ENCODE measurements at regions not wholly inside any gene's neighbourhood (a gene's known extent, or its start where the extent isn't known, plus 50 kb on each side); places are given as distances from the start of the nearest gene placed in this dataset.

DNA sequence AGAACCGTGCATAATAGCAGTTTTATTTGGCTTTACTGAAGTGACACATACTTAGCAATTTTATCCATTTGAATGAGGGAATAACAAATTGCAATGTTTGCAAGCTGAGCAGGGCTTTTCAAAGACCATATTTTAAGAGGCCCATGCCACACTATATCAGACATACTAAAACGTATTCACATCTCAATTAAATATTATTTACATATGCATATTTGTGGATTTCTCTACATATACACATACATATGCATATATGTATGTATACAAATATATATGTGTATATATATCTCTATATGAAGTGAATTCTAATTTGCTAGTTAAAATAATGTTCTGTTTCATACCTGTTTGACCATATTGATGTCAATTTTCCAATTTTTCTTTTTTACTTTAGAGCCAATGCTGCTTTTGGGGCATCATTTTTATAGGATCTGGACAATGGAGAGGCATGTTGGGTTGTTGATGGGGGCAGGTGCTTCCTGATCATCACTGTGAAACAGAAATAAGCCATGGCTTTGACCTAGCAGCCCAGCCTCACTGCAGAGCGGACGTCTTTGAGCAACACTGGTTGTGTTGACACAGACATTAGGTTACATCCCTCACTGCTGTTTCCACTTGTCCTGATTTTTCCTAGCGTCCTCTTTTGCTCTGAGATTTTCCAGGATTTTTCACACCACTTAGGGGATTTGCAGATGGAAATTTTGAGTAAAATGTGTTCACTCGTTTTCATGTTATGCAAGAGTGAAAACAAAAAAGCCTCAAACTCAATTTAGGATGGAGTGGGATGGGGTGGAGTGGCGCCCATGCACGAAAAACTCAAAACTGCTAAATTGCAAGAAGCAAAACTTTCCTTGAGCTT lies 56.9 kb downstream of the RDH14 start:
- no peak for DNase-seq (ENCODE audit: low read depth in 1 of 2, low spot score in 1 of 2)

- DNase-seq (ENCODE audit: low read depth in 1 of 2, low spot score in 1 of 2), result no peak
Observed at GRCh38 chr2:18502142-18502541, 58.3 kb downstream of the RDH14 start.

GRCh38 chr2:18501729-18502128 lies 58.7 kb downstream of the RDH14 start:
- no peak for DNase-seq (ENCODE audit: low read depth in 1 of 2, low spot score in 1 of 2)

DNA sequence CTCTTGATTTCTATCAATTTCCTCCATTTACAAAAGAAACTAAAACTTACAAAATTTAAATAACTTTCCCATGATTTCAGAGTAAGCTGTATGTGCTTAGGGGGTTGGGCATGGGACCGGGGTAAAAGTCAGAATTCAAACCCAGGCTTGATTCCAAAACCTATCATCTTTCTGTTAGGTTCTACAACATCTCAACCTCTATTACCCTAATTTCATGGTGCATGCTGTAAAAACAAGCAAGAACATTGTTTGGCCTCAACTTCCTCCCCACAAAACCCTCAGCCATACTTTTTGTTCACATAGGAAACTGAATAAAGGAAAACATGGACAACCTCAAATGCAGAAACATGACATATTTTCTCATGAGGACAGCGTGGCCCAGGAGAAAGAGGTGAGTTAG lies 59.3 kb downstream of the RDH14 start:
- no peak for DNase-seq (ENCODE audit: low read depth in 1 of 2, low spot score in 1 of 2)

DNA sequence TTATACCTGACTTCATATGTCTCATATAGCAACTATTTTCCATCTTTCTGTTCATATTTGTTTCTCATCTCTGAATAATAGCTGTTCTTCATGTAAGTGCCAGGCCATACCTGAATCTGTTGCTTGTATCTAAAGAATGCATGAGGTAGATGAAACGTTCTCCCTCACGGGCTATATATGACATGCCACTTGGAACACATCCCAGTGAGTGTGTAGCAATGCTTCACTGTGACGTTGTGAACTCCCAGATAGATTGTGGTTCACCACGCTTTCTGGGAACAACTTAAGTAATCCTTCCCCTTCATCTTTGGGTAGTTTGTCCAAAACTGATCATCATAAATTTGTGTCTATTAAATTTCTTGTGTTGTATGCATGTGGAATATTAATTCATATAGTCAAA lies 60.1 kb downstream of the RDH14 start:
- no peak for DNase-seq (ENCODE audit: low read depth in 1 of 2, low spot score in 1 of 2)

DNA sequence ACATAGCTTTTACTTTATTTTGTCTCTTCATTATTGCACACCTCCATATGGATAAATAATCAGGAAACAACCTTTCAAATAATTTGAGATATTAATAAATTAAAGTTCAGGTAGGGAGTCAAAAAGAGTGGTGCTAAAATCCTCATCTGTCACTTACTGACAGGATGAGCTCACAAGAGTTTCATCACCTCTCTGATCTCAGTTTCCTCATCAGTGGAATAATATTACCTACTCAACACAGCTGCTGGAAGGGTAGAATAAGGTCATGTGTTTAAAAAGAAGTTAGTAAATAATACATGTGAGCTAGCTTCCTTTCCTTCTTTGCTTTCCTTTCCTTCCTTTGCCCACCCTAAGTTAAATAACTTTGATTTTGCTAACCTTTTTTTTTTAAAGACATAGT lies 61.9 kb downstream of the RDH14 start:
- no peak for DNase-seq (ENCODE audit: low read depth in 1 of 2, low spot score in 1 of 2)

- DNase-seq (ENCODE audit: low read depth in 1 of 2, low spot score in 1 of 2), result no peak
Observed at GRCh38 chr2:18496516-18496915, 63.9 kb downstream of the RDH14 start.

GRCh38 chr2:18495058-18495457 lies 65.4 kb downstream of the RDH14 start:
- DNase-seq (ENCODE audit: low read depth in 1 of 2, low spot score in 1 of 2), result no peak

DNA sequence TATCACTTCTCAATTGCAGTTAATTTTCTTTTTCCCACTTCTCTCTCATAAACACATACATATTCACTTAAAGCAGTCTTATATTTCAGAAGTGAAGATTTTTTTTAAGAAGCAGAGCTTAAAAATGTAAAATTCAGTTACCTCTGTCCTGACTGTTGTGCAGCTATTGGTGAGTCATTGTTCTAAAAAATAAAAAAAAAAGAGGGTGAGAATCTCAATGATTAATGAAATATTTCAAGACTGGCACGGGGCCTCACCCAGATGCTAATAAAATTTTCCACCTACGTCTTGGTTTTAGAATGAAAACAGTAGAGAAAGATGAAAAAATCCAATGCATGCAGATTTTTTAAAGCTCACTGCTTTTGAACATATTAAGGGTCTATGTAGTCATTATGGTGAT lies 67.7 kb downstream of the RDH14 start:
- no peak for DNase-seq (ENCODE audit: low read depth in 1 of 2, low spot score in 1 of 2)

- DNase-seq (ENCODE audit: low read depth in 1 of 2, low spot score in 1 of 2), result no peak
Observed at GRCh38 chr2:18491577-18491976, 68.9 kb downstream of the RDH14 start.

DNA sequence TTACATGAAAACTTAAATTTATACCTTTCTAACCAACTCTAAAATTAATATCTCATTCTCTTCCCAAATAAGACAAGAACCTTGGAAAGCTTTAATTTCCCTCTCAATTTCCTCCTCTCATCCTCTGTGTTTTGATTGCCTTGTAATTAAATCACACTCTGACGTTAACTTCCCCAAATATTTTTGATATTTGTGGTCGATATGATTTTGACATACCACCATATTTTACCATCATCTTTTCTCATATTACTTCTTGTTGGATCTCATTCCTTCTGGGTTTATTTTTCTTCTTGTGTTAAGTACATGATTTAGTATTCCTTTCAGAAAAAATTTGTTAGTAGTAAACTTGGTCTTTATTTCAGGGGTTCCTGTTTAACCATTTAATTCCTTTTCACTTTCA lies 69.6 kb downstream of the RDH14 start:
- no peak for DNase-seq (ENCODE audit: low read depth in 1 of 2, low spot score in 1 of 2)

- no peak for DNase-seq (ENCODE audit: low read depth in 1 of 2, low spot score in 1 of 2)
Observed at GRCh38 chr2:18487106-18487913, 73.1 kb downstream of the RDH14 start.

DNA sequence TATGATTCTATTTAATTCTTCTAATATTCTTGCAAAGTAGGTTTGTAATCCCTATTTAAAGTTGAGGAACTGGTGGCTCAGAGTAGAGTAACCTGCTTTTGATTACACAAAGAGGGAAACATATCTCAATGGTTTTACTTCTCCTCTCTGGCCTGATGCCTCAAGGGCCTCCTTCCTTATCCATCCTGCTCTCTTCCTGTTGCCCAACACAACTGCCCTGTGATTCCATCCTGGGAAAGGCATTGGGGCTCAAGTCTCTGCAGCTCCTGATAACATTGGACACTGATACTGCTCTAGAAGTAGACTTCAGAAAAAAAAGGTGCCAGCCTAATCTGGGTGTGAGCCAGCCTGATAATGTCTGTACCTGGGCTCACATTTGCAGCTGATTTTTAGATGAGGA lies 75.8 kb downstream of the RDH14 start:
- no peak for DNase-seq (ENCODE audit: low read depth in 1 of 2, low spot score in 1 of 2)

DNA sequence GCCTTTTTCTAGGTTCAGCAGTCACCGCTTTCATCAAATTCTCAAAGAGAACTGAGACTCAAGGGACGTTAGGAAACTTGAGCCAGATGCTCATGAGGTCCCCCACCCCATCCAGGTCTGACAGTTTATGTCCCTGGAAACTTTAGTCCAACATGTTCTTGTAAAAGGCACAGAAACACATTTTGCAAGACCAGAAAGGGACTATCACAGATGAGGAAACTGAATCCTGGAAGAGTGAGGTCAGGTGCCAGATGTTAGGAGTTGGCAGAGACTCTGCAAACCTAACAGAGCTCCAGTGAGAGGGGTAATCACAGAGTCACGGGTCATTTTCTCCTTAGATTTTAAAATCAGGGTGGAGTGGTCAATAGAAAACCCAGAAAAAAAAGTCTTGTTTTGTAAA lies 76.6 kb downstream of the RDH14 start:
- DNase-seq (ENCODE audit: low read depth in 1 of 2, low spot score in 1 of 2), result no peak

GRCh38 chr2:18482666-18483065 lies 77.8 kb downstream of the RDH14 start:
- no peak for DNase-seq (ENCODE audit: low read depth in 1 of 2, low spot score in 1 of 2)

DNA sequence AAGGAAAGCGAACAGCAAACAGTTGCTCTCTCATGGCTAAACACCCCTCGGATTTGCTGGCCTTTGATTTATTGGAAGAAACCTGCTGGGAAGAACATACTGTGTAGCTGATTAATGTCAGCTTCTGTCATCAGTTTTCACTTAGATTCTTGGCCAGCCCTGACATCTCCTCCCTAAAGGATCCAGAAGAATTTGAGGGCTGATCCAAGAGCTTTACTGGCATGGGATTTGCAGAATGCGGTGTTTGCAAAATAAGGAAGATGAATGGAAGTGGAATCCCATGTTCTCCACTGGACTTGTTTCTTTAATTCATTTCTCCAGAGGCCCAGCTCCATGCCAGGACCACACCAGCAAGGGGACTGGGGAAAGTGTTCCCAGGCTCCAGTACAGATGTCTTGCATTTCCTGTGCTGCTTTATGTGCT lies 80.5 kb downstream of the RDH14 start:
- no peak for DNase-seq (ENCODE audit: low read depth in 1 of 2, low spot score in 1 of 2)

GRCh38 chr2:18477293-18477692 lies 83.2 kb downstream of the RDH14 start:
- no peak for DNase-seq (ENCODE audit: low read depth in 1 of 2, low spot score in 1 of 2)

GRCh38 chr2:18476484-18476883 lies 84.0 kb downstream of the RDH14 start:
- DNase-seq (ENCODE audit: low read depth in 1 of 2, low spot score in 1 of 2), result no peak

- DNase-seq (ENCODE audit: low read depth in 1 of 2, low spot score in 1 of 2), result no peak
Observed at GRCh38 chr2:18475884-18476283, 84.6 kb downstream of the RDH14 start.

DNA sequence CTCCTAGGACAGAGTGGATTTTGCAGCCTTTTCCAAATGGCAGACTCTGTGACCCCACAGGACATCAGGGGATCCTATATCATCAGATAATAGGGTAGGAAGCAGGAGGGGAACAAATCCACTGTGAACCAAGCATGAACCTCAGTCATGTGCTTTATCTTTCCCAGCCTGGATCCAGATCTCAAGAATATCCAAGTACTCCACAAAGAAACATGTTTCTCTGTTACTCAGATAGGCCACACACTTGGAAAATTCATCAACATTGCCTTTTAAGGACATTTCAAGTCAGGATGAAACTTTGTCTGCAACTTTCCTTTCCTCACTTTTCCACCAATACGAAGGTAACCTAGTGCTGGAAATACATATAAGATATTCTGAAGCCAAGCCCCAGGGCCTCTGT lies 85.8 kb downstream of the RDH14 start:
- DNase-seq (ENCODE audit: low read depth in 1 of 2, low spot score in 1 of 2), result no peak

GRCh38 chr2:18473241-18474181 lies 86.9 kb downstream of the RDH14 start:
- no peak for DNase-seq (ENCODE audit: low read depth in 1 of 2, low spot score in 1 of 2)

Data from activated T-helper 1 cell treated with anti-CD3 and anti-CD28 coated beads, Interleukin-2, amount 50 U/mL, for 16 hours (primary cell).